HG03460 (cell line): ENCODE measurements at regions not wholly inside any gene's neighbourhood (a gene's known extent, or its start where the extent isn't known, plus 50 kb on each side); places are given as distances from the start of the nearest gene placed in this dataset.

Experiments
- ATAC-seq: cut with Tn5 transposase; IDR thresholded peaks from one replicate; pipeline ENCODE4 v1.9.1; 2021; ENCODE audit not compliant: unreplicated experiment

DNA sequence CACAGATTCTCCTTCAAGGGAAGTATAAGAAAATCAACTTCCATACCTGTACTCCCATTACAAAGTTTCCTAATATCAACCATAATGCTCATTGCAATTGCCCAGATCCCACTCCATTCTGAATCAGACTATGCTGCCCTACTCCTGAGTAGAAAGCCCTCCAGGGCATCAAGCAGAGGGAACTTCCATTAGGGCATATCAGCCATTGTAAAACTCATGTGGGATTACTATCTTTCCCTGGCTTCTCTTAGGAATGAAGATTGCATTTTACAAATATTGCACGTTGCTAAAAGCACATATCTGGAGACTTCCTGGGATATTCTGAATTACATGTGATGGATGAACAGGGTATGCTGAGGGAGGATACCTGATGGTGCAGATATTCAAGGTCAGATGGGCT lies 263.2 kb downstream of the FOXA2 start:
- no peak for ATAC-seq

DNA sequence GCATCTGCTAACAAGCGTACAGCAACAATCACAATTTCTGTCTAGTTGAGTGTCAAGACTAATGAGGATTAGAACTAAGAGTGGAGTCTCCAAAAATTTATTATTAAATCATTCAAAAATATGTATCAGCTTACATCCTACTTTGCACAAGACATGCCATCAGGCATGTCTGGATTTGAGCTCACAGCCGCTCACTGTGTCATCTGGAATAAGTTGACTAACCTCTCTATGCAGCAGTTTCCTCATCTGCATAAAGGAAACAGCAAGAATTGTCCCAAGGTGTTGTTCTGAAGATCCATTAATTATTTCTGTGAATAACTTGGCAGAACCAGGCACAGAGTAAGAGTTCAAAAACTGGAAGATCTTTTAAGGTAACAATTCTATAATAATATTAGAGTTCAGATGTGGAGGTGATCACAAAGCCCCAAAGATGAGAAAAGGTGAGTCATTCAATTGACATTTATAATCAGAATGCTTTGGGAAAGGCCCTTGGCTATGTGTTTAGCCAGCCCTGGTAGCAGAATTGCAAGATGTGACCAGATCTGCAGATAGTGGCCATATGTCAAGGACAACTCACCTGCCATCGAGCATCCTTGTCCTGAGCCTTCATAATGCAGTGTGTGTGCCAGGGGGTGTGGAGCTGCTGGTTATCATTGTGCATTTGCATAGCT lies 264.0 kb downstream of the FOXA2 start:
- no peak for ATAC-seq

DNA sequence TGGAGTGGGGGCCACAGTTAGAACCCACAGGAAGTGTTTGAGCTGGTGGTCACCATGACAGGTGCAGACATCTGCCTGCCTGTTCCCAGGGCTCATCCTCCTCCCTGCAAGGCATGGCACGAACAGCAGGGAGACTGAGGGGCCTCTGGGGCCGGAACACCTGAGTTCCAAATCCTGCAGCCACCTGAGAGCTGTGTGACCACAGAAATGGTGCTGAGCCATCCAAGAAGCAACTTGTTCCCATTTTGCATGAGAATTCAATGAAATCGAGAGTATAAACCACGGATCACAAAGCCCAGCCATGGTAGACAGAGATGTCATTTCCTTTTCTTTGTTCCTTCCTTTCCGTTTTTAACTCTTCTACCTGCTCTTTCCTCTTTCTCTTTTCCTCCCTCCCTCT lies 268.6 kb downstream of the FOXA2 start:
- ATAC-seq = no peak

DNA sequence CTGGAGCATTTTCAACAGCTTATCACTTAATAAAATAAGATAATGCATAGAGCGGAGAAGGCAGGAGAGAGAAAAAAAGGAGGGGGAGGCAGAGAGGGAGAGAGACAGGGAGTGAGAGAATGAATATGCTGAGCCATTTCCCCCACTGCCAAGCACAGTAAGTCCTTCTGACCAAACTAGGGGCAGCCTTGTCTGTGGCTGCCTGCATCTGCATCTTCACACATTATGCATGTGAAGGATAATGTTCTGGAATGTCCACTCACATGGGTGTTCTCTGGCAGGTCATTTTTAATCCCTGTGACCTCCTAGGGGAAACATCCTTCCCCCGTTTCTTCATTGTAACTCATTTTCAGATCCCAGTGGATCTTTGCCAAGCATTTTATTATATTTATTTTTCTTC lies 269.3 kb downstream of the FOXA2 start:
- no peak for ATAC-seq

DNA sequence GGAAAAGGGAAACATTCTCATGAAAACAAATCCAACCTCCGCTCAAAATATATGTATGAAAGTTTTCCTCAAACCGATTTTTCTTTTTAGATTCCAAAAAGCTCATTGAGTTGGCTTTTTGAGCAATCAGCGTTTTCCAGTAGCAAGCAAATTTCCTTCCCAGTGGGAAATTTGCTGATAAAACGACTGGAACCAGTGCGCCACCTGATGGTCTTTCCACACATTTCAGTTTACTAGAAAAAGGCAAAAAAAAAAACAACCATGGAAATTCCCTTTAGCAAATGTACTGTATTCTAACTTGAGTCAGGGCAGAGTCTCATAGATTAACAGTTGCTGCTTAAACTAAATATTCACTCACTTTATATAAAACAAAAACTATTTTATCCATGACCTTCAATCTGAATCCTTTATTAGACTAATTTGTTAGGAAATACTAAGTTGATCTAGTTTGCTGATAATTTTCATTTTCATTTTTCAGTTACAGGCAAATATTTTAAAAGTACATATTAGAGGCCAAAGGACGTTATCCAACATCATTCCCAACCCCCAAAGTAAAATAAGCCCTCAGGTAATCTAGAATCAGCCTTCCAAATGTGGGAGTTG lies 271.5 kb downstream of the FOXA2 start:
- ATAC-seq = no peak

DNA sequence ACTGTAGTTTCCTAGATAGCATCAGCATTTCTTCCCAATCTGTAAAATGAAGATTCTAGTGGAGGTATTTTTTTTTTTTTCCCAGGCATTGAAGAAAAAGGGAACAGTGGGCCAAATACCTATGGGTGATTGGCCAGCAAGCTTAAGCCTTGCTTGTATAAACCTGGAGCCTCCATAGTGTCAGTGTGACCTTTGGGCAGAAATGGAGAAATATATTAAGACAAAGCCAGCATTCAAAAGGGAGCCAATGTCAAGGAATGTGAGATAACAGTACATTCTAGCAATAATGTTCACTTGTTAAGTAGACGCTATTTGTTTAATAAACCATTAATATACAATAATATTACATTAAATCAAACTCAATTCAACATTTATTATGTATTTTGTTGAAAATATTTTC lies 275.4 kb downstream of the FOXA2 start:
- ATAC-seq = no peak

DNA sequence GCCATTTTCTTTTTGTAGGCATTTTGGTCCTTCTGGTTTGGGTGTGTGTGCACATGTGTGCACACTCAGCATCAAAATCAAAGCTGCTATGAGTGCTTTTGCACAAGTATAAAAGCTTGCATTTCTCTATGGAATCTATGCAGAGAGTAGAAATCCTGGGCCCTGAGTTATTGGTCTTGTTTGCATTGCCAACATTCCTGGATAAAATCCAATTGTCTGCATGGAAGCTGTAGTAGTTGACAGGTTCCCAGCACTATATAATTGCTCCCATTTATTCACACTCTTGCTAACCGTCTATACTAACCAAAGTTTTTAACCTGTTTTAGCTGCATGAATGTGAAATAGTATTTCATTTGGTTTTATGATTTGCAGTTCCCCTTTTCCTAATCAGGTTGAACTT lies 277.0 kb downstream of the FOXA2 start:
- no peak for ATAC-seq

DNA sequence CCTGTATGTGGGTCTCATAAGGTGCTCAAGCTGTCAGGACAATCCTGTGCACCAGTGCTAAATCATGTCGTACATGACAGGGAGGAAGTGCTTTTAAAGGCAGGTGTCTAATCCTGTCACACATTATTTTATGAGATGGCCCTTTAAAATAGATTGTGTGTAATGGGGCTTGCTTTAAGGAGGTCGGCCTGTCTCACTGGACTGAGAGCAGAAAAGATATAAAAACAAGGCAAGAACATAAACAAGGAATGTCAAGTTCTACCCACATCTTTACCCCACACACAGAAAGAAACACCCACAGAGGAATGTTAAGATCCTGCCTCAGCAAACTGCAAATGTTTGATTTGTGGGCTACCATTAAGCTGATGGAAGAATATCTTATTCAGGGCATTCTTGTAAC lies 279.0 kb downstream of the FOXA2 start:
- ATAC-seq = no peak

DNA sequence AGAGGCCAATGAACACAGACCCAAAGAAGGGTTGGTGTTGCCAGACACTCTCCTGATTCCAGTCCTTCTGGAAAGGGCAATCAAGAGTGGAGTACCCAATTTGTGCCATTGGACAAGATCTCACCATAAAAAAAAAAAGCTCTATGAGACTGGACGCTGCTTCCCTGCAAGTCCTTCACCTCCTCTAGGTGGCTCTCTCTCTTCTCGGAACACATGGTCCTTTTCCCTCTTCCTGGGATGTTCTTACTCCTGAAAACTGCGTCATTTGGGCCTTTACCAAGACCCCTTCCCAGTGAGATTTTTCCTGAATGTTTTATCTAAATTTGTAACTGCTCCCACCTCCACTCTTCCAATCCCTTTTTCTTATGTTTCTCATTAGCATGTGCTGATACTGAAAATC lies 280.8 kb downstream of the FOXA2 start:
- ATAC-seq = no peak

DNA sequence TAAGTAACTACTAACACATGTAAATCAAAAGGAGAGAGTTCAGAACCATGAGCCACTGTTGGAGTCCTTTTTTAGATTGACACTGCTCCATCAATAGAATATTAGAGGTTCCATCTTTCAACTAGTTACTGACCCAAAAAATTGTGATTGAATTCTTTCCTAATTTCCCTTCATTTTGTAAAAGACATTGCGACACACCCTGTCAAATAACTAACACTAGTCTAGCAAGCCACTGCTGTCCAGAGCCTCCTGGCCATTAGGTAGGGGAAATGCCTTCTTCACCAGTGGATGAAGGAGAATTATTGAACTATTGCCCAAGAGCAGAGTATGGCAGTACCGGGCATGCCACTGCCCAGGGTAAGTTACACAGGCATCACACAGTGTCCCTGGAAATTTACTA lies 282.3 kb downstream of the FOXA2 start:
- ATAC-seq = no peak

DNA sequence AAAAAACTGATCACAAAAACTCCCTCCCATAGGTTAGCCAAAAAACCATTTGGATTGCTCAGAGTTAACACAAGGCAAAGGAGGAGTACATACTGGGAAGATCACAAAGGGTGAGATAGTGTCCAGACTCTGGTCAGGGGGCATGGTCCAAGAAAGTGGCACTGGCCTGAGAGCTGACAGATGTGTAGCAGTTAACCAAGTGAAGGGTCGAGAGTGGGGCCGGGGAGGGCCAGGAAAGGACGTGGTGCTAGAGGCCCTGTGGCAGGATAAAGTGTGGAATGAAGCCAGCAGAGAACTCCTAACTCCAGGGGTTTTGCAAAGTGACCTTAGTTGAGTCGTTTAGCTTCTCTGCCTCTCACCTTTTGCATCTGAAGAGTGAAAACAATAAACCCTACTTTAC lies 290.5 kb downstream of the FOXA2 start:
- ATAC-seq = no peak

DNA sequence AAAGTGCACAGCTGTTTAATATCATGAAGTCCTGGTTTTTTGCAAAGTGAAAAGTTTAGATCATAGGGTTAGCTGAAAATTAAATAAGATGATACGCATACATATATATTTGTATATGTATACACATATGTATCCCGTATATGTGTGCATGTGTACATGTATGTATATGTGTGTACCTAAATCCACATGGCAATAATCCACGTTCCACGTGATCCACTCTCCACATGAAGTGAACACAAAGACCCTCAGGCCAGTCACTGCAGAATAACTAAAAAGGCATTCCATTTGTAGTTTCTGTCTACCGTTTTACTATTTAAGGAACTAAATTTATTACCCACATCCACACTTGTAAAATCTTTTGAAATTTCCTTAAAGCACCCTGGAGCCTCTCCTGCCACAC lies 294.9 kb downstream of the FOXA2 start:
- no peak for ATAC-seq

DNA sequence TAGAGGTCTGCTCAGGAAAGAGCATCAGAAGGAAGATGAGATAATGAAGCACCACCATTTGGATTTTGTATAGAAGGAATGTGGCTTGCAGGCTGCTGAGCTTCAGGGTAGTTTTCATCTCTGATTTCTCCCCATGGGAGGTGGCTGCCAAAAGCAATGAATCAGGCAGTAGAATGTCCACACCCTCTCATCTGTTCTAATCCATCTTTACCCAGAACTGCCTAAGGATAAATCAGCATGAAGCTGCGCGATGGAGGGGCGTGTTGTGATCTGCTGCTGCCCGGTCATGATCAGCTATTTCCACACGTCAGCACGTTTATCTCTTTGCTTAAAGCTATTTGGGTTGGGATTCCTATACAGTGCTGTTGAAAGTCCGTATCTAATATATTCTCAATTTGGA lies 295.4 kb downstream of the FOXA2 start:
- ATAC-seq = no peak

DNA sequence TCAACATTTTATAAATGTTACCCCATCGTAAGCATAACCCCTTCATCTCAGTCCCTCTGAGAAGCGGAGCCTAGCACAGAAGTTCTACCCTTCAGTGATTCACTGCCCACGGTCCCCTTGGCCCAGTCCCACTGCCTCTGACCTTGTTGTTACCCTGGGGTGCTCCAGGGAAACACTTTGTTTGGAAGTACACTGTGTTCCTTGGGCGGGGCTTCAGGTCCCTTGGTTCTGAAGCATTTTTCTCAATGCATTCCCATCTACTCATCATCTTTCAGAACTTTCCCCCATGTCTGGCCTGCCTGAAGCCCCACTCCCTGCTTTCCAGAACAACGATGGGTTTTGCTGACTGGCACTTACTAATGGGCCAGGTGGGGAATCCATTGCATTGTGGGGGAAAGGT lies 296.2 kb downstream of the FOXA2 start:
- no peak for ATAC-seq

DNA sequence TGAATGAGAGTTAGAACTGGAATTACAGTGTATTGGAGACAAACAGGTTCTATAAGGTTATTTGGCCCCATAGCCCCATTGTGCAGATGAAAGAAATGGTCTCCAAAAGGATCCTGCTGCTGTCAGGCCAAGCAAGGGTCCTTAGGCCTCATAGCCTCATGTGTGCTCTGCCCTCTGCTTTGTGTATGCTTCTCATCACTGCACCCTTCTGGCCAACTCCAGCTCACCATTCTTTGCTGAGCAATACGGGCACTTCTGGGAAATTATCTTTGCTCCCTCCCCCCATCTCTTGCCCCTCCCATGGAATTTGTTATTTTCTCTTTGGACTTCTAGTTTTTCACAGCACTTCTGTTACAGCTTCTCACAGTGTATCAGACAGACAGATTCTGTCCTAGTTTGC lies 298.8 kb downstream of the FOXA2 start:
- no peak for ATAC-seq

DNA sequence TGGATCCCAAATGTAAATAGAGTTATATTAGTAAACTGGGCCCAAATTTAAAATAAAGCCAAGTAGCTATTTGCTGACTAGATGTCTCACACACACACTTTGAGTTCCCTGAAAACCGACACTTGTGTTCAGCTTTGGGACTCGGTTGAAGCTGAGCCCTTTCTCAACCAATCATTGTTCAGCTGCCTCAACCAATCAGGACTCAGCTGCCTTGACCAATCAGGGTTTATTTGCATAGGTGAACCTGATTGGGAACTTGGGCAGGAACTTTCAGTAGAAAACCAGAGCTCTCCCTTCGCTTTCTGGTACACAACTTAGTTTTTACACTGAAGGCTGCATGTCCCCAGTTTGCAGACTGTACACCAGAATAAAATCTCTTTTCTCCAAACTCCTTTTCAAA lies 301.7 kb downstream of the FOXA2 start:
- no peak for ATAC-seq

DNA sequence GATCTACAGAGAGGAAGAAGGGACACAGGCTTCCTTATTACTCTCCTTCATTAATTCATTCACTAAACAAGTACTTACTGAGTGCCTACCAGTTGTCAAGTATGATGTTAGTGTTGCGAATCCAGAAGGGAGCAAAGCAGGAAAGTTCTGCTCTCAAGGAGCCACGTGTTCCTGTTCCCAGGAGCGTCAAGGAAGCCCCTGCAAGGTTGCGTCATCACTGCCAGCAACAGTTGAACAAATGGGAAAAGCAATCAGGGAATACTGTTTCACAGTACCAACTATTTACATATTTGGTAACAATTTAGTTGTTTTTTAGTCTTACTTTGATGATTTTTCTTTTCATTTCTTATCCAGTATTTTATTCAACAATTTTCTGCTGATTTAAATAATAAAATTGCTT lies 310.0 kb downstream of the FOXA2 start:
- ATAC-seq = no peak

DNA sequence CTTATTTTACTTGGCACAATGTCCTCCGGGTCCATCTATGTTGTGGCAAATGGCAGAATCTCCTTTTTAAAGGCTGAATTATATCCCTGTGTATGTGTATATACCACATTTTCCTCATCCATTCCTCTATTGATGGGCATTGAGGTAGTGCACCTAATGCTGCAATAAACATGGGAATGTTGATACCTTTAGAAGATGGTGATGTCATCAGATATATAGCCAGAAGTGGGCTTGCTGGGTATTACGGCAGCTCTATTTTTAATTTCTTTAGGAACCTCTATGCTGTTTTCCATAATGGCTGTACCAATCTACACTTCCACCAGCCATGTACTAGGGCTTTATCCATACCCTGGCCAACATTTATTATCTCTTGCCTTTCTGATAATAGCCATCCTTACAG lies 315.7 kb downstream of the FOXA2 start:
- ATAC-seq = no peak

DNA sequence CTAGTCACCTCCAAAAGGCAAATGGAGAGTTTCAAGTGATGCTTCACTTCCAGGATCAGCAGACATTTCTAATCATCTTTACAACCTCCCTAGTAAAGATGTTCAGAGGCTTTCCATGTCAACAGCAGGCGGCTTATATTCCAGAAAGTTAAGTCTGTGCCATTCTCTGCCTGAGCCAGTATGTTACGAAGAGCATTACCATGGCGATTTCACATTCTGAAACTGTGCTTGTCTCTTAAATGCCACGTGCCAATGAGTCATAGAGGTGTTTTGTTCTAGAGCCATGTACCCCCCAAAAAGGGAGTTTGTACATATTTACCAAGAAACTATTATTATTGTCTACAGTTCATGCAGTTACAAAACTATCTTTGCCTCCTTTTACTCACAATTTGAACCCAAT lies 319.5 kb downstream of the FOXA2 start:
- no peak for ATAC-seq

DNA sequence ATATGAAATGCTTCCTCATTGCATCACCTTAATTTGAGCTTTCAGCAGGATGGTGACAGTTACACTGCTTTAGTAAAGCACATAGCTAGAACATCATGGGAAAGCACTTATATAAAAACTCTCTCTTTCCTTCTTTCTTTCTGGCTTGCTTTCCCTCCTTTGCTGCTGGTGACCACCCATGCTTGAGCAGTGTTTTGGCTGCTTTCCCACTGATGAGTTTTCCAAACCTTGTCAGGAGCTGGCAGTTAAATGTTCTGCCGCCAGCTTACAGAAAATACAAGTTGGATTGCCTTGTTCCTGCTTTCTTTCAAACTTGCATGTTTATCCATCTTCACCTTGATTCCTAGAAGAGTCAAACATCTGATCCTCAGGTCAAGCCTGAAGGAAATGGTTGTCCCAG lies 323.9 kb downstream of the FOXA2 start:
- no peak for ATAC-seq

DNA sequence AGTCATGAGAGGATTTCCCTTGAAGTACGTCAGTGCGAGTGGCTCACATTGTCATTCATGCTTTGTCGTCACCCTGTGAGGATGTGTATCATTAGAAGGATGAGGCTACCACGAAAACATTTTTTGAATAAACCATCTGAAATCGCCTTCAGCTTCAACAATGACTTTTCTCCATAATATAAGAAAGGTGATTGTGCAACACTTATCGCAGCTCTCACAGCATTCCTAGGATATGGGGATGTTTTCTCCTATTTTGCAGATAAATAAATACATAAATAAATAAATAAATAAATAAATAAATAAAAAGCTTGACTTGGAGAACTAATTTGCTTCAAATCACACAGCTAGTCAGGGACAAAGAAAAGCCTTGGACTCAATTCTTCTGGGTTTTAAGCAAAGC lies 326.5 kb downstream of the FOXA2 start:
- ATAC-seq = no peak

DNA sequence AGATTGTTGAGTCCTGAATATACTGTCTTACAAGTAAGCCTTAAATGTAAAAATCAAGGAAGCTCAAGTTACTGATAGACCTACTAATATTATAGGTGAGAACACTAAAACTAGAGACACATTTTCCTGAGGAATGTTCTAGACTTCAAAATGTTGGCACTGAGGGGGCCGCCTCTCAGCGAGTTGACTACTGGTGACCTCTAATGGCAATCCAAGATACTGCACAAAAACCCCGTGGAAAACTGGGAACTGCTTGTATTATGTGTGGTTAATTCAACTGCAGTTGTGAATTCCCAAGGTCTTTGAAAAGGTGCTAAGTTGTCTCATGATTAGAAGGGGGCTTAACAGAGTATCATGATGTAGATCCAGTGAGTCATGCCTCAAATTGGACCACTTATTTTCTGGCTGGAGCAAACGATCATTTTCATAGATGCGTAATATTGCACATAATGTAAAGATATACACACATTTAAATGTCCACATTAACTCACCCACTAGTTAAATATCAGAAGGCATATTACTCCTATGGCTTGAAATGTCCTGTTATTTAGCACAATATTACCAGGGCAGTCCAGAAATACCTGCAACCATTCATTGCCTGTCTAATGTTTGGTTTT lies 336.2 kb downstream of the FOXA2 start:
- no peak for ATAC-seq

DNA sequence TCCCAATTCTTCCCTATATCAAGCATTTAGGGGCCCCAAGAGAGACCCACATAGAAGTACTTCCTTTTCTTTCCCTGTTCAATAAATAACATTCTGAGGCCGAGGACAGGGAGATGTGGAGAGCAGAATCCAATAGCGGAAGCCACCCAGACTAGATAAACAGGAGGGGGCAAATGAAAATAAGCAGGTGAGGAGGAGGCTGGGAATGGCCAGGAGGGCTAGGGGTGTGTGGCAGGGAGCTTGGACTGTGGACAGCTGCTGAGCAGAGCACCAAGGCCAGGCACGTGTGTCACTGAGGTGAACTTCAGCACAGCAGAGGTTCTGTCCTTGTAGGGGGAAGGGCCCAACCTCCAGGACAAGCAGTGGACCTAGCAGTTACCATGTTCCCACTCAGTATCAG lies 339.2 kb downstream of the FOXA2 start:
- no peak for ATAC-seq
